ENCODE measurements at regions not wholly inside any gene's neighbourhood (a gene's known extent, or its start where the extent isn't known, plus 50 kb on each side); places are given as distances from the start of the nearest gene placed in this dataset.
"Not testable (repeated sequence)": the region's sequence is repeated elsewhere in the genome, so short reads cannot be mapped to it uniquely, and the experiment has no call there.

- ChIA-PET CTCF (no interaction called here), POLR2A (no interaction called here)
- intact Hi-C loops (cut with micrococcal nuclease), result no loop called here
- Mint-ChIP-seq H3K4me3 (no peak overlapping the region), H3K4me1 (no peaks in the 10 kb centered on the region), H3K27ac (no peak overlapping the region), H3K27me3 (no peaks in the 10 kb centered on the region), H3K9me3 (peaks cover 3% of the 10 kb centered on the region), H3K36me3 (ENCODE audit: low read depth) (no peaks in the 10 kb centered on the region)
- TF ChIP-seq CTCF (IDR thresholded peaks at IDR 0.05), result no peak
- DNase-seq (no peak), ATAC-seq (ENCODE audit: low read depth) (no peak)
Measured at GRCh38 chr10:109237682-109238081, 685.6 kb downstream of the XPNPEP1 start.

GRCh38 chr10:109237050-109237449, 686.3 kb downstream of the XPNPEP1 start:
- intact Hi-C loops (cut with micrococcal nuclease), result no loop called here
- Mint-ChIP-seq H3K4me1 (no peaks in the 10 kb centered on the region), H3K36me3 (ENCODE audit: low read depth) (no peaks in the 10 kb centered on the region), H3K4me3 (no peak overlapping the region), H3K27ac (no peak overlapping the region), H3K27me3 (no peaks in the 10 kb centered on the region), H3K9me3 (peaks cover 3% of the 10 kb centered on the region)
- ATAC-seq (ENCODE audit: low read depth) (no peak), DNase-seq (no peak)
- ChIA-PET POLR2A (no interaction called here), CTCF (no interaction called here)
- TF ChIP-seq CTCF (IDR thresholded peaks at IDR 0.05), result no peak

- H3K36me3 Mint-ChIP-seq (ENCODE audit: low read depth); ATAC-seq (ENCODE audit: low read depth); POLR2A ChIA-PET; CTCF ChIA-PET; H3K9me3 Mint-ChIP-seq; H3K4me3 Mint-ChIP-seq; DNase-seq; H3K27ac Mint-ChIP-seq; H3K27me3 Mint-ChIP-seq; intact Hi-C loops (cut with micrococcal nuclease); H3K4me1 Mint-ChIP-seq: not testable (repeated sequence)
Measured at GRCh38 chr10:109223533-109223932, 699.8 kb downstream of the XPNPEP1 start.

GRCh38 chr10:109219935-109220605, 703.2 kb downstream of the XPNPEP1 start:
- Mint-ChIP-seq H3K9me3 (no peaks in the 10 kb centered on the region), H3K4me1 (no peaks in the 10 kb centered on the region), H3K36me3 (ENCODE audit: low read depth) (no peaks in the 10 kb centered on the region), H3K27ac (no peak overlapping the region), H3K27me3 (no peaks in the 10 kb centered on the region), H3K4me3 (no peak overlapping the region)
- ChIA-PET POLR2A (no interaction called here), CTCF (no interaction called here)
- DNase-seq, result no peak
- no peak for ATAC-seq (ENCODE audit: low read depth)
- TF ChIP-seq CTCF (IDR thresholded peaks at IDR 0.05), result no peak
- intact Hi-C loops (cut with micrococcal nuclease), result no loop called here

- ATAC-seq (ENCODE audit: low read depth) (no peak), DNase-seq (no peak)
- no peaks in the 10 kb centered on the region for H3K36me3 Mint-ChIP-seq (ENCODE audit: low read depth)
- no peak overlapping the region for H3K27ac Mint-ChIP-seq
- CTCF ChIA-PET, result no interaction called here
- no peak for TF ChIP-seq CTCF (IDR thresholded peaks at IDR 0.05)
- H3K4me3 Mint-ChIP-seq, result no peak overlapping the region
- H3K4me1 Mint-ChIP-seq, result no peaks in the 10 kb centered on the region
- POLR2A ChIA-PET, result no interaction called here
- no peaks in the 10 kb centered on the region for H3K27me3 Mint-ChIP-seq
- no peaks in the 10 kb centered on the region for H3K9me3 Mint-ChIP-seq
- intact Hi-C loops (cut with micrococcal nuclease), result no loop called here
Measured at GRCh38 chr10:109218207-109218606, 705.1 kb downstream of the XPNPEP1 start.
